ENCODE measurements at regions not wholly inside any gene's neighbourhood (a gene's known extent, or its start where the extent isn't known, plus 50 kb on each side); places are given as distances from the start of the nearest gene placed in this dataset.

GRCh38 chr4:11271263-11271662 is 157.4 kb downstream of the HS3ST1 start:
- H3K27ac ChIP-seq (replicated peaks): no peak overlapping the region
- H3K27me3 ChIP-seq (ENCODE audit: low read depth): peaks cover 15% of the 10 kb centered on the region
- H3K36me3 ChIP-seq: no peaks in the 10 kb centered on the region
- no peak for DNase-seq
- no peak overlapping the region for H3K4me3 ChIP-seq
- H3K9me3 ChIP-seq (replicated peaks): peaks cover 11% of the 10 kb centered on the region
- intact Hi-C loops (cut with micrococcal nuclease): no loop called here
- no peaks in the 10 kb centered on the region for H3K4me1 ChIP-seq
- TF ChIP-seq CTCF (IDR thresholded peaks at IDR 0.05; ENCODE audit: borderline replicate concordance): no peak

GRCh38 chr4:11268149-11268548 is 160.5 kb downstream of the HS3ST1 start:
- no peak for TF ChIP-seq CTCF (IDR thresholded peaks at IDR 0.05; ENCODE audit: borderline replicate concordance)
- intact Hi-C loops (cut with micrococcal nuclease): no loop called here
- peaks cover 8% of the 10 kb centered on the region for H3K27me3 ChIP-seq (ENCODE audit: low read depth)

GRCh38 chr4:11264841-11265240 is 163.9 kb downstream of the HS3ST1 start:
- no peaks in the 10 kb centered on the region for H3K36me3 ChIP-seq
- no peak for DNase-seq
- no peak overlapping the region for H3K27ac ChIP-seq (replicated peaks)
- peaks cover 18% of the 10 kb centered on the region for H3K9me3 ChIP-seq (replicated peaks)
- H3K4me3 ChIP-seq: no peak overlapping the region
- intact Hi-C loops (cut with micrococcal nuclease): no loop called here
- TF ChIP-seq CTCF (IDR thresholded peaks at IDR 0.05; ENCODE audit: borderline replicate concordance): no peak
- peaks cover 8% of the 10 kb centered on the region for H3K27me3 ChIP-seq (ENCODE audit: low read depth)
- H3K4me1 ChIP-seq: no peaks in the 10 kb centered on the region

More at GRCh38 chr4:11268149-11268548, 160.5 kb downstream of the HS3ST1 start:
- Histone ChIP-seq H3K36me3 (no peaks in the 10 kb centered on the region), H3K9me3 (replicated peaks) (peaks cover 18% of the 10 kb centered on the region), H3K4me3 (no peak overlapping the region), H3K4me1 (no peaks in the 10 kb centered on the region), H3K27ac (replicated peaks) (no peak overlapping the region)
- DNase-seq: no peak

- Histone ChIP-seq H3K4me1 (no peaks in the 10 kb centered on the region), H3K27ac (replicated peaks) (no peak overlapping the region), H3K27me3 (ENCODE audit: low read depth) (peaks cover 8% of the 10 kb centered on the region), H3K9me3 (replicated peaks) (peaks cover 18% of the 10 kb centered on the region), H3K4me3 (no peak overlapping the region), H3K36me3 (no peaks in the 10 kb centered on the region)
- TF ChIP-seq CTCF (IDR thresholded peaks at IDR 0.05; ENCODE audit: borderline replicate concordance): no peak
- intact Hi-C loops (cut with micrococcal nuclease): no loop called here
- DNase-seq: no peak
Measured at GRCh38 chr4:11264346-11264745, 164.3 kb downstream of the HS3ST1 start.

- H3K27me3 ChIP-seq (ENCODE audit: low read depth): peaks cover 7% of the 10 kb centered on the region
- no peak for DNase-seq
- no peak overlapping the region for H3K4me3 ChIP-seq
- no peaks in the 10 kb centered on the region for H3K4me1 ChIP-seq
- H3K36me3 ChIP-seq: no peaks in the 10 kb centered on the region
- intact Hi-C loops (cut with micrococcal nuclease): no loop called here
- no peak for TF ChIP-seq CTCF (IDR thresholded peaks at IDR 0.05; ENCODE audit: borderline replicate concordance)
- H3K9me3 ChIP-seq (replicated peaks): peaks cover 18% of the 10 kb centered on the region
- H3K27ac ChIP-seq (replicated peaks): no peak overlapping the region
Measured at GRCh38 chr4:11263208-11263607, 165.5 kb downstream of the HS3ST1 start.
